VCaP (cell line): ENCODE measurements at regions not wholly inside any gene's neighbourhood (a gene's known extent, or its start where the extent isn't known, plus 50 kb on each side); places are given as distances from the start of the nearest gene placed in this dataset.

ENCODE experiments used
- H3K27ac ChIP-seq: fragments of 450-650 bp; 2 replicates; pipeline ENCODE4 v1.5.1; 2017
- CTCF ChIP-seq: fragments of 450-650 bp; conservative IDR thresholded peaks from 2 replicates; pipeline ENCODE4 v1.5.1; 2017; ENCODE audit warnings: mild to moderate bottlenecking, moderate library complexity

- no peak overlapping the region for H3K27ac ChIP-seq
- no peak for TF ChIP-seq CTCF
These were observed 805.6 kb upstream of the LRRC4C start for GRCh38 chr11:42265072-42265471.

DNA sequence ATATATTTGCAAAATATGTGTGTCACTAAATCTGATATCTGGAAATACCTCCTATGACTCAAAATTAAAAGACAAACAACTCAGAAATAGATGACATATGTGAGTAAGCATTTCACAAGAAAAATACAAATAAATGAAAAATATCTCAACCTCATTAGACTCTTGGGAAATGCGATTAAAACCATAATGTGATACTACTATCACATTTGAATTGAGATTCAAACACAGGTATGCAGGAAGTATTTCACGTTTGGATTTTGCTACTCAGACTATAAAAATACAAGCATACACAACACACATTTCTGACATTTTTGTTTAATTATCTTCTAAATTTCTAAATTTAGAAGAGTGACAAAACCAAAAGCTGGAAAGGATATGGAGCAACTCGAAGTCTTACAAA lies 811.9 kb upstream of the LRRC4C start:
- no peak for TF ChIP-seq CTCF
- H3K27ac ChIP-seq = no peak overlapping the region

GRCh38 chr11:42273977-42274376 lies 814.5 kb upstream of the LRRC4C start:
- TF ChIP-seq CTCF = no peak
- H3K27ac ChIP-seq = no peak overlapping the region

DNA sequence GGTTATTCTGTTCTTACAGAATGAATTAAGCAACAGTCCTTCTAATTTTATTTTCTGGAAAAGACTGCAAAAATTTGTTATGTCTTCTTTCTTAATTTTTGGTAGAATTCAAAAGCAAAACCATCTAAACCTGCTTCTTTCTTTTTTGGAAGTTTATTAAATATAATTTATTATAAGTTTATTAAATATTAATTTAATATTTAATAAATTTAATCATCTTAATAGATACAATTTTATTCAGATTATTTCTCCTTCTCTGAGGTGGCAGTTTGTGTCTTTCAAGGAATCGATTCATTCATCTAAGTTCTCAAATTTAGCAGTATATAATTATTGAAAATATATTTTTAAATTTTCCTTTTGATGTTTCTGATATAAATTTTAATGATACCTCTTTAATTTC lies 837.5 kb upstream of the LRRC4C start:
- no peak overlapping the region for H3K27ac ChIP-seq
- no peak for TF ChIP-seq CTCF

- no peak overlapping the region for H3K27ac ChIP-seq
- TF ChIP-seq CTCF = no peak
These were observed 840.3 kb upstream of the LRRC4C start for GRCh38 chr11:42299780-42300179.

GRCh38 chr11:42301777-42302176 lies 842.3 kb upstream of the LRRC4C start:
- no peak for TF ChIP-seq CTCF
- no peak overlapping the region for H3K27ac ChIP-seq

DNA sequence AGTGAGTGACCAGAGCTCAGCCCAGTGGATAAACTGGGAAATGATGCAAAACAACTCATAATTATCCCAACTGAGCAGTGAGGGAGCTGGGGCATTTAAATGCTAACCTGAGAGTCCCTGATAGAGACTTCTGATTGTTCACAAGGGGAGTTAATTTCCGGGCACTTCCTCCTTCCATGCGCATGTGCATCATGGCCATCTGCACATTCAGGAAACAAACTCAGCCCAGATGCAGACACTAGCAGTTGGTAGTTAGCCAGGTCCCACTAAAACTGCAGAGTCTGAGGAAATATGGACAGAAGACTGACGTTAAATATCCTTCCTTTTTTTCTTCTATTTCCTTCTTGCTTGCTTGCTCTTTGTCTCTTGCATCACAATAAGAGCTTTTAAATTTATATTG lies 852.1 kb upstream of the LRRC4C start:
- TF ChIP-seq CTCF = no peak
- no peak overlapping the region for H3K27ac ChIP-seq

DNA sequence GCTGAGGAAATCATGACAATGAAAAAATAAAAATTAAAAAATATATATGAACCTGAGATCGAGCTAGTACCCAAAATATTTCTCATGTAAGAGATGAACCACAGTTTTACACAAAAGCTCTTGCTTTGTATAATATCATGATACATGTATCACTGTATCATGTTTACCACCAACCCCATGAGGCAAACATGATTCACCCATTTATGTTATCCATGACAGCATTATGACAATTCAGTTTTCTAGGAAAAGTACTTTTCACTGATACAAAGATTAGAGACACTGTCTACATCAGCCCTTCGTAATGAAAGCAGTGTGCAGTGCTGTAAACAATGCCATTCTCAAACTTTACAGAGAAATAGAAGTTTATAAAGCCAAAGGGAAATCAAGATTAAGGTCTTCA lies 852.5 kb upstream of the LRRC4C start:
- no peak overlapping the region for H3K27ac ChIP-seq
- TF ChIP-seq CTCF = no peak
